BE2C (cell line): ENCODE measurements at regions not wholly inside any gene's neighbourhood (a gene's known extent, or its start where the extent isn't known, plus 50 kb on each side); places are given as distances from the start of the nearest gene placed in this dataset.

Experiments used
- DNase-seq: peaks from one replicate; pipeline ENCODE4 v3.0.0-alpha.2; 2020
- H3K27me3 ChIP-seq: fragments of 250-450 bp; sonication (Bioruptor Pico); 2 replicates; pipeline ENCODE4 v1.5.1; 2020; ENCODE audit warnings: mild to moderate bottlenecking
- H3K36me3 ChIP-seq: fragments of 250-450 bp; sonication (Bioruptor Pico); 2 replicates; pipeline ENCODE4 v1.5.1; 2020; ENCODE audit warnings: mild to moderate bottlenecking
- H3K4me1 ChIP-seq: fragments of 250-450 bp; sonication (Bioruptor Pico); 2 replicates; pipeline ENCODE4 v1.5.1; 2020
- H3K4me3 ChIP-seq: 2 replicates; pipeline ENCODE4 v1.5.1; 2011; ENCODE audit warnings: low read depth, low read length
- H3K9me3 ChIP-seq: fragments of 250-450 bp; sonication (Bioruptor Pico); 2 replicates; pipeline ENCODE4 v1.5.1; 2020
- TF ChIP-seq, protein P1 (sequence below): IDR thresholded peaks from 2 replicates; pipeline ENCODE4 v1.5.1; 2012; ENCODE audit warnings: mild to moderate bottlenecking, low read depth, low read length

DNA sequence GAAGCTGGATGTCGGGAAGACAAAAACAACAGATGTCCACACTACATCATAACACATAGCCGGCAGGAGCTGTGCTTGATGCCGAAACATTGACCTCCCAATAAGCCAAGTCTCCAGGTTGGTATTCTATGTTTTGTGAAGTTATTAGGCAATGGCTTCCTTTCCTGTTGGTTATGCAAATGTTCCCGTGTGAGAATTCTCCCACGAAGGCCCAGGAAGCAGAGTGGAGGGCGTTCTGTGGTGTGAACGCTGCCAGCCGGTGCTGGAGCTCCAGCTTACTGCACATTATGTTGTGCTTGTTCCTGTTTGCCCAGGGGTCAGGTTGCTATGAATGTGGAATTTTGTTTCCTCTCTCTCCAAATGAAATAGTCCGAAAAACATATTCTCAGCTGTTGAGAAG is 156.4 kb upstream of the HMGA2 start:
- no peaks in the 10 kb centered on the region for H3K36me3 ChIP-seq
- no peak for DNase-seq
- no peaks in the 10 kb centered on the region for H3K27me3 ChIP-seq
- H3K4me3 ChIP-seq = no peak overlapping the region
- TF ChIP-seq, protein P1, sequence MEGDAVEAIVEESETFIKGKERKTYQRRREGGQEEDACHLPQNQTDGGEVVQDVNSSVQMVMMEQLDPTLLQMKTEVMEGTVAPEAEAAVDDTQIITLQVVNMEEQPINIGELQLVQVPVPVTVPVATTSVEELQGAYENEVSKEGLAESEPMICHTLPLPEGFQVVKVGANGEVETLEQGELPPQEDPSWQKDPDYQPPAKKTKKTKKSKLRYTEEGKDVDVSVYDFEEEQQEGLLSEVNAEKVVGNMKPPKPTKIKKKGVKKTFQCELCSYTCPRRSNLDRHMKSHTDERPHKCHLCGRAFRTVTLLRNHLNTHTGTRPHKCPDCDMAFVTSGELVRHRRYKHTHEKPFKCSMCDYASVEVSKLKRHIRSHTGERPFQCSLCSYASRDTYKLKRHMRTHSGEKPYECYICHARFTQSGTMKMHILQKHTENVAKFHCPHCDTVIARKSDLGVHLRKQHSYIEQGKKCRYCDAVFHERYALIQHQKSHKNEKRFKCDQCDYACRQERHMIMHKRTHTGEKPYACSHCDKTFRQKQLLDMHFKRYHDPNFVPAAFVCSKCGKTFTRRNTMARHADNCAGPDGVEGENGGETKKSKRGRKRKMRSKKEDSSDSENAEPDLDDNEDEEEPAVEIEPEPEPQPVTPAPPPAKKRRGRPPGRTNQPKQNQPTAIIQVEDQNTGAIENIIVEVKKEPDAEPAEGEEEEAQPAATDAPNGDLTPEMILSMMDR = no peak
- H3K9me3 ChIP-seq = no peaks in the 10 kb centered on the region
- no peaks in the 10 kb centered on the region for H3K4me1 ChIP-seq

DNA sequence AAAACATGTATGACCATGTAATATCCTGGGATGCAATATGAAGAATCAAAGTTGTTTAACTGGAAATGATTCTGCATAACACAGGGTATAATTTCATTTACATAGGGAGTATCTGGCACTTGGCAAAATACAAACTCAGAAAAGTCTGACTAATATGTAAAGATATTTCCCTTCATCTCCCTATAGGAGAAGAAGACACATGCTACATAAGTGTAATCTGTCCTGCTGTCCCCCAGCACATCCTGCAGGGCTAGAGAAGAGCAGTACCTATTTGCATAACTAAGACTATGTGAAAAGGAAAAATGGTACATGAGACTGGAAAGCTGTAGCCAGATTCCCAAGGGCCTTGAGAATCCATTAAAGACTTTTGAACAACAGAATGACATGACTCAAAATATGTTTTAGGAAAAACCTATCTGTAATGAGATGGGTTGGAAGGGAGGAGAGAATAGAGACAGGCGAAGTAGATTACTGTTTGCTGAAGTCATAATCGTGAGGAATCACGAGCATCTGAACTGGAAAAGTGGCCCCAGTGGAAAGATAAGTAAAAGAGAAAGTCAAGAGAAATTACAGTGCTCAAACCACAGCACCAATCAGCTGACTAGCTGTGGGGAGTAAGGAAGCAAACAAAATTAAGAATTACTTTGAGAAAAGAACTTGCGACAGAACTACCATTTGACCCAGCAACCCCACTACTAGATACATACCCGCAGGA is 155.1 kb upstream of the HMGA2 start:
- TF ChIP-seq, protein P1 = no peak
- H3K4me1 ChIP-seq = no peaks in the 10 kb centered on the region
- DNase-seq = no peak

DNA sequence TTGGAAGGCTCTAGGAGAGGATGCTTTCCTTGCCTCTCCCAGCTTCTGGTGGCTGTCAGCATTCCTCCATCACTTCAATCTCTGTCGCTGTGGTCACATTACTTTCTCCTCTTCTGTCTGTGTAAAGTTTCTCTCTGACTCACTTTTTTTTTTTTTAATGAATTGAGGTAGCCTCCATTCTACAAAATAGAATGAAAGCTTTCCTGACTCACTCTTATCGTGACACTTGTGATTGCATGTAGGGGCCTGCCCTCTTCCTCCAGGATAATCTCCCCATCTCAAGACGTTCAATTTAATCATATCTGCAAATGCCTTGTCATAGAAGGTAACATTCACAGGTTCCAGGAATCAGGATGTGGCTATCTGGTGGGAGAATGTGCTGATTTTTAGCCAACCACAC is 153.5 kb upstream of the HMGA2 start:
- Histone ChIP-seq H3K9me3 (no peaks in the 10 kb centered on the region), H3K36me3 (no peaks in the 10 kb centered on the region), H3K4me3 (no peak overlapping the region), H3K27me3 (no peaks in the 10 kb centered on the region), H3K4me1 (no peaks in the 10 kb centered on the region)
- TF ChIP-seq, protein P1 = no peak
- no peak for DNase-seq

More for the DNA sequence above, 155.1 kb upstream of the HMGA2 start:
- Histone ChIP-seq H3K4me3 (no peak overlapping the region), H3K36me3 (no peaks in the 10 kb centered on the region), H3K27me3 (no peaks in the 10 kb centered on the region), H3K9me3 (no peaks in the 10 kb centered on the region)

DNA sequence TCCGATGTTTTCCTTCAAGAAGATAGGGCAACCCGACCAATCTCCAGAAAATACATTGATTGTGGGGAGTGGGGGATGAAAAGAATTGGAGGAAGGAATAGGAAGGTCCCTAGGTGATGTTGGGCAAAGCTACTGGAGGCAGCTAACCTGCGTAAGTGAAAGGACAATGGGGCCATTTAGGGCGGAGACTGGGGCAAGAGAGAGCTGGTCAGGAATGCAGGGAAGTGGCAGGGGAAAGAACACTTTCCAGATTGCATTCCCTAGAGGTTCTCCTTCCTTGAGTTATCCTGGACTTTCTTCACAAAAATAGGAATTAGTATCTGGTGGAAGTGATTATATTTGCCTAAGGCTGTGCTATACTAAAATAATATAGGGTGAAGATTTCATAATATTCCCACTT is 151.8 kb upstream of the HMGA2 start:
- DNase-seq = no peak
- Histone ChIP-seq H3K4me1 (no peaks in the 10 kb centered on the region), H3K4me3 (no peak overlapping the region), H3K9me3 (no peaks in the 10 kb centered on the region), H3K27me3 (no peaks in the 10 kb centered on the region), H3K36me3 (no peaks in the 10 kb centered on the region)
- TF ChIP-seq, protein P1 = no peak

DNA sequence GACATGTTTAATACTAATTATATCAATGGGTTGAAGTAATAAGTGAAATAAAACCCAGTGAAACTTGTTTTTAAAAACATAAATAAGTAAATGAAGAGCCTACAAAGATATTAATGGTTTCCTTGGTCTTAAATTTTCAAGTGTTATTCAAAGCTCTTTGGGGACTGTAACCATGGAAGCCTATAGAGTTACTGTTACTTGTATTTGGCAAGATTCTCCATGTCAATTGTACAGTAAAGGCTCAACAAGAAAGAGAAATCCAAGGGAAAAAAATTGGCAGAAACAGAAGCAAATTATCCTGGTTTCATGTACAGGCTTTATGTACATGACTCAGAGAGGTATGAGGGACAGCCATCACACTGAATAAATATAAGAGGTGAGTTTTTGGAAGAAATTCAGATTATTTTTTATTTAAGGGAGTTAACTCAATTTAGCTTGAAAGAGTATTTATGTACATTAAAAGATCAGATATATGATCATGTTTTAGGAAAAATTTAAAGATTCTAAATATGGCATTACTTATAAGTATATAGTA is 151.1 kb upstream of the HMGA2 start:
- no peaks in the 10 kb centered on the region for H3K9me3 ChIP-seq
- TF ChIP-seq, protein P1 = no peak
- no peaks in the 10 kb centered on the region for H3K27me3 ChIP-seq
- H3K4me3 ChIP-seq = no peak overlapping the region
- DNase-seq = no peak
- H3K4me1 ChIP-seq = no peaks in the 10 kb centered on the region
- H3K36me3 ChIP-seq = no peaks in the 10 kb centered on the region

DNA sequence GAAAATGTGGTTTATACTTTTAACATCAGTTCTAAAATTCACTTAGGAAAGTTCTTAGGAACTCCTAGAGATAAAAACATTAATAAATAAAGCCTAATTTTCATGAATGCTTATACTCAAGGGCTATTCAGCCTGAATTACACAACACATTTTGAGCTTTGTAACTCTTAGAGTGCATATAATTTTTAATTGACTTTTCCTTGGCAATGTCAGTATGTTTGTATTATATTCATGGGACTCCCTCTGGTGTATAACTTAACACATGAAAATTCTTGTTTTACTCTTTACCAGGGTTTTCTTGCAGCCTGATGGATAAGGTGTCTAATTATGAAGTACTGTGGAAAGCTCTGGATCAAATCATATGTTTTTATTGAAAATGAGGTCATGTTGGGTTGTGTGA is 150.6 kb upstream of the HMGA2 start:
- Histone ChIP-seq H3K4me3 (no peak overlapping the region), H3K4me1 (no peaks in the 10 kb centered on the region), H3K36me3 (no peaks in the 10 kb centered on the region), H3K9me3 (no peaks in the 10 kb centered on the region), H3K27me3 (no peaks in the 10 kb centered on the region)
- no peak for DNase-seq
- TF ChIP-seq, protein P1 = no peak
